GM12892 (cell line): ENCODE measurements at regions not wholly inside any gene's neighbourhood (a gene's known extent, or its start where the extent isn't known, plus 50 kb on each side); places are given as distances from the start of the nearest gene placed in this dataset.

Experiments
- DNase-seq: peaks from one replicate; pipeline ENCODE4 v3.0.0; 2011; ENCODE audit not compliant: insufficient read length
- FAIRE-seq: peaks from 2 replicates; lab custom pipeline; 2011; peaks lifted over from hg19 to GRCh38; lab: Jason Lieb, UNC
- POLR2A ChIP-seq: IDR thresholded peaks from 2 replicates; pipeline ENCODE4 v1.6.1; 2011; ENCODE audit warnings: low read depth, low read length, control low read depth
- POLR2AphosphoS5 ChIP-seq: IDR thresholded peaks from 2 replicates; pipeline ENCODE4 v1.6.1; 2011; ENCODE audit warnings: low read depth, low read length, control low read depth
- TAF1 ChIP-seq: IDR thresholded peaks from 2 replicates; pipeline ENCODE4 v1.6.1; 2011; ENCODE audit warnings: low read depth, mild to moderate bottlenecking, control low read depth, low read length, borderline replicate concordance

DNA sequence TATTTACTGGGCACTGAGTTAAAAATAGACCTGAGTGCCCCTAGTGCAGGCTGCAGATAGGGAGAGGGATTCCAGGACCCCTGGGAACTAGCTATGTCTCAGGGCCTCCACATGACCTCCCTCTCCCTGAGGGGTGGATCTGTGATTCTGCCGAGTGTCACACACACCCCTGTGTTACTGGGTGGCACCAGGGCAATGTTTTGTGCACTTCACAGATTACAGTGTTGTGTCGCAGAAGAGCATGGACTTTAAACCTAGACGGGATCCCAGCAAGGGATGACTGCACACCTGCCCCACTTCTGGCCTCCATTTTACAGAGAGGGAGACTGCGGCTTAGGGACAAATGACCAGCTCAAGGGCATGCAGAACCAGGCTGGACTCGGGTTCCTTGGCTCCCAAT, 65.6 kb downstream of the ZFP36L2 start:
- FAIRE-seq = no peak
- TF ChIP-seq POLR2AphosphoS5 = no peak
- no peak for TF ChIP-seq TAF1
- DNase-seq = no peak

DNA sequence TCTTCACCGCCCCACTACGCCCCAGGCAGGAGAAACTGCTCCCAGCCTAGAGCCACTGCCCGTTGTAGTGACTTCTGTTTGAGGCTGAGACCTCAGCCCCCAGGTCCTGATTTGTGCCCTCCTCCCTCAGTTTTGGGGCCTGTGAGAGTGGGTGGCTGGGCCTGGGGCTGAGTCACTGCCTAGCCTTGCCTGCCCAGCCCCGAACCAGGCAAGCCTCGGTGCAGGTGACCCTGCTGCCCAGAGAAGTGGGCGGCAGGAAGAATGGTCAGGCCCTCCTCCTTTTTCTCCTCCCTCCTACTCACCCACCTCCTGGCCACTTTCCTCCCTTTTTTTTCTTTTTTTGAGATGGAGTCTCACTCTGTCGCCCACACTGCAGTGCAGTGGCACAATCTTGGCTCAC, 66.6 kb downstream of the ZFP36L2 start:
- no peak for DNase-seq
- FAIRE-seq = no peak
- no peak for TF ChIP-seq POLR2A

GRCh38 chr2:43158259-43158880, 68.0 kb downstream of the ZFP36L2 start:
- TF ChIP-seq POLR2A (no peak), TAF1 (no peak), POLR2AphosphoS5 (no peak)
- DNase-seq (no peak), FAIRE-seq (no peak)

DNA sequence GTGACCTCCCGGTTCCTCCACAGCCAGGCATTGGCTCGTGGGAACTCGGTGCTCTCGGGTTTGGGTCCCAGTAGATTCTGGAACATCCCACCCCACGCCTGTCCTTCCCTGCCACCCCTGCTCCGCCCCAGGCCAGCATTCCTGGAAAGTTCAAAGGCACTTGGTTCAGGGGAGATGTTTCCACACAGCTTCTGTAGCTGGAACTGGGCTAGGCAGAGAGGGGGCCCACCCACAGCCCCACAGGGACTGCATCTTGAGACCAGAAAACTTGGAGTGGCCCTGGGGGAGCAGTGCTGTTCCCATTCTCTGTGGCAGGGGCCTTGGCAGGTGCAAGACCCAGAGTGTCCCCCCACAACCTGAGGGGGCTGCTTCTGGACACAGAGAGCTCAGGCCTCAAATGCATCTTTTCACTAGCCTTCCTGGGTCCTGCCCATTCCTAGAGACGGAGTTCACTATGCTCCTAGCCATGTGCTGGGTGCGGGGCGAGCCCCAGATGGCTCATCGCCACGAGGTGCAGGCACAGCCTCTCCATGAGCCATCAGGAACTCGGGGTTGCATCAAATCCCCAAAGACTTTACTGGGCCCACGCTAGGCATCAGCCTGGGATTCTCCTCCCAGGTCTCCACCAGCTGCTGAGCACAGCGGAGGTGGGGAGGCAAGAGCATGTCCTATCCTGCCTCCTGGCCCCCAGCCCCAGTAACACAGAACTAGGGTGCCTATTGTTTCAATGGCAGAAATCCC, 68.7 kb downstream of the ZFP36L2 start:
- FAIRE-seq (no peak), DNase-seq (no peak)
- TF ChIP-seq POLR2A = no peak

GRCh38 chr2:43155851-43156411, 70.5 kb downstream of the ZFP36L2 start:
- DNase-seq (no peak), FAIRE-seq (no peak)
- no peak for TF ChIP-seq TAF1
- no peak for TF ChIP-seq POLR2AphosphoS5
- TF ChIP-seq POLR2A = no peak

GRCh38 chr2:43154685-43155084, 71.7 kb downstream of the ZFP36L2 start:
- TF ChIP-seq TAF1 = no peak
- TF ChIP-seq POLR2AphosphoS5 = no peak
- TF ChIP-seq POLR2A = no peak
- FAIRE-seq (no peak), DNase-seq (no peak)

GRCh38 chr2:43152741-43153647, 73.4 kb downstream of the ZFP36L2 start:
- no peak for TF ChIP-seq POLR2AphosphoS5
- no peak for TF ChIP-seq POLR2A
- no peak for TF ChIP-seq TAF1
- FAIRE-seq (no peak), DNase-seq (no peak)

- no peak for TF ChIP-seq POLR2AphosphoS5
- no peak for TF ChIP-seq TAF1
- TF ChIP-seq POLR2A = no peak
- FAIRE-seq (no peak), DNase-seq (no peak)
Measured at GRCh38 chr2:43152186-43152585, 74.2 kb downstream of the ZFP36L2 start.

DNA sequence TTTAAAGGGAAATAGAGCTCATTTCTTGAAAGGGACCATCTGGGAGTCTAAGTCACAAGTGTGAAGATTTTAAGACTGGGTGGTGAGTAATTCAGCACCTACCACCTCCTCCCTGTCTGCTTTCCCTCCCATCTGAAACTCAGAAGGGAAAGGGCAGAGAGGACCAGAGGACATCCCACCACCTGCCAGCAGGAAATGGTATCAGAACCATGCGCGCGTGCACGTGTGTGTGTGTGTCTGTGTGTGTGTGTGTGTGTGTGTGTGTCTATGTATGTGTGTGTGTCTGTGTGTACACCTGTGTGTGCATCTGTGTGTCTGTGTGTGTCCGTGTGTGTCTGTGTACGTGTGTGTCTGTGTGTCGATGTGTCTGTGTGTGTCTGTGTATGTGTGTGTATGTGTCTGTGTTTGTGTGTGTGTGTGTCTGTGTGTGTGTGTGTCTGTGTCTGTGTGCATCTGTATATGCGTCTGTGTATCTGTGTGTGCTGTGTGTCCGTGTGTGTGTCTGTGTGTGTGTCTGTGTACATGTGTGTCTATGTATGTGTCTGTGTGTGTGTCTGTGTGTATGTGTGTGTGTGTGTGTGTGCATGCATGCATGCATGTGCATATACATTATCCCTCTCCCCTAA, 76.8 kb downstream of the ZFP36L2 start:
- DNase-seq (no peak), FAIRE-seq (no peak)
- TF ChIP-seq POLR2A (no peak), TAF1 (no peak), POLR2AphosphoS5 (no peak)

DNA sequence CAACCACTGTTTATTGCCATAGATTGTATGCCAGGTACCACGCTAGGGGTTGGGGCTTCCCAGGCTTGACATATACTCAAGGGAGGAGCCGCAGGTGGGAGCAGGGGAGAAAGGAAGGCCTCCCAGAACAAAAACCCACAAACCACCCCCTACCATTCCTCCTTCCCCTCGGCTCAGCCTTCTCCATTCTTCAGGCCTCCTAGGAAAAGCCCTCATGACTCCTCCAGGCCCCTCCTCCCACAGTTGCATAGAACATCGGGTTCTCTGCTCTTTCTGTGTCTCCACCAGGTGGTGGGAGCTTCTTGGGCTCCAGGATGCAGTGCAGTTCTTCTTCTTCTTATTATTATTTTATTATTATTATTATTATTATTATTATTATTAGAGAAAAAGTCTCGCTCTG, 80.3 kb downstream of the ZFP36L2 start:
- no peak for DNase-seq
- no peak for TF ChIP-seq POLR2A
- no peak for TF ChIP-seq TAF1
- TF ChIP-seq POLR2AphosphoS5 = no peak
- no peak for FAIRE-seq

- no peak for TF ChIP-seq POLR2A
- TF ChIP-seq POLR2AphosphoS5 = no peak
- TF ChIP-seq TAF1 = no peak
- DNase-seq (no peak), FAIRE-seq (no peak)
Measured at GRCh38 chr2:43144263-43144662, 82.1 kb downstream of the ZFP36L2 start.

DNA sequence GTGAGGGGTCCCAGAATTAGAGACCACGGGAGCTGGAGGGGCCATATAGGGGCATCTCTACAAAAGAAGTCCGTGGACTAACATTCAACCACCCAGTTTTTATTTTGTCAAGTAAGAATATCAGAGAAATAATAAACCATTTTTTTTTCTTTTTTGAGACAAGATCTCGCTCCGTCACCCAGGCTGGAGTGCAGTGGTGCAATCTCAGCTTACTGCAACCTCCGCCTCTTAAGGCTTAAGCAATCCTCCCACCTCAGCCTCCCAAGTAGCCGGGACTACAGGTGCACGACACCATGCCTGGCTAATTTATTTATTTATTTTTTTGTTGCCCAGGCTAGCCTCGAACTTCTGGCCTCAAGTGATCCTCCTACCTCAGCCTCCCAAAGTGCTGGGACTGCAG, 82.7 kb downstream of the ZFP36L2 start:
- FAIRE-seq (no peak), DNase-seq (no peak)
- TF ChIP-seq POLR2AphosphoS5 (no peak), TAF1 (no peak), POLR2A (no peak)
